Natural killer cell (primary cell): ENCODE measurements at regions not wholly inside any gene's neighbourhood (a gene's known extent, or its start where the extent isn't known, plus 50 kb on each side); places are given as distances from the start of the nearest gene placed in this dataset.

Source experiments
- ATAC-seq, 3 donors: fragments of 150-1000 bp in 2 of 3; fragments of 200-7000 bp in 1 of 3; cut with Tn5 transposase; 1 replicate in 1 of 3; 2 replicates in 2 of 3; pipeline ENCODE4 v1.10.0; 2021; ENCODE audit warnings: mild to moderate bottlenecking in 2 of 3, moderate library complexity in 2 of 3
- DNase-seq, 2 donors: peaks; one replicate each; pipeline versions ENCODE4 v3.0.0 to v3.0.0-alpha.2; 2013 to 2021; ENCODE audit warnings: mixed read lengths in 1 of 2
- H3K27ac ChIP-seq: one replicate; pipeline ENCODE4 v1.5.1; 2013; ENCODE audit warnings: mild to moderate bottlenecking, low read length
- H3K27me3 ChIP-seq: one replicate; pipeline ENCODE4 v1.6.1; 2013; ENCODE audit warnings: low read length; ENCODE audit not compliant: control insufficient read depth, insufficient read depth
- H3K36me3 ChIP-seq: one replicate; pipeline ENCODE4 v1.6.1; 2013; ENCODE audit warnings: low read length; ENCODE audit not compliant: control insufficient read depth, insufficient read depth
- H3K4me1 ChIP-seq: one replicate; pipeline ENCODE4 v1.6.1; 2013; ENCODE audit warnings: low read length; ENCODE audit not compliant: control insufficient read depth, insufficient read depth
- H3K4me3 ChIP-seq: one replicate; pipeline ENCODE4 v1.5.1; 2013; ENCODE audit warnings: low read length
- H3K9me3 ChIP-seq: one replicate; pipeline ENCODE4 v1.6.1; 2013; ENCODE audit warnings: low read length; ENCODE audit not compliant: control insufficient read depth, insufficient read depth
- H3K27ac Mint-ChIP-seq, 2 donors: one replicate each; pipeline ENCODE4 v1.8.0; 2022; ENCODE audit warnings: mild to moderate bottlenecking in 2 of 2, mixed read lengths in 2 of 2, moderate library complexity in 1 of 2
- H3K27me3 Mint-ChIP-seq, 2 donors: one replicate each; pipeline ENCODE4 v1.8.0; 2022; ENCODE audit warnings: low read depth in 2 of 2, mixed read lengths in 2 of 2
- H3K36me3 Mint-ChIP-seq: one replicate; pipeline ENCODE4 v1.8.0; 2022; ENCODE audit warnings: mixed read lengths
- H3K4me1 Mint-ChIP-seq, 2 donors: one replicate each; pipeline ENCODE4 v1.8.0; 2022; ENCODE audit warnings: mixed read lengths in 2 of 2
- H3K4me3 Mint-ChIP-seq: one replicate; pipeline ENCODE4 v1.8.0; 2022; ENCODE audit warnings: mild to moderate bottlenecking, moderate library complexity, mixed read lengths
- H3K9me3 Mint-ChIP-seq, 2 donors: one replicate each; pipeline ENCODE4 v1.8.0; 2022; ENCODE audit warnings: mixed read lengths in 2 of 2
- WGBS: methylation state at CpG from one replicate; pipeline ENCODE4 v1.1.7; 2013; ENCODE audit warnings: missing lambda C conversion rate; ENCODE audit not compliant: insufficient coverage; 5-methylcytosine and 5-hydroxymethylcytosine counted together
- intact Hi-C: fragments of 100-400 bp; cut with micrococcal nuclease; formaldehyde crosslinking; loops from one replicate; pipeline ENCODE4 v1.14.2; 2022
- TF ChIP-seq, protein P1 (sequence below): fragments of 200-600 bp; IDR thresholded peaks from one replicate; pipeline ENCODE4 v1.8.0; 2022; ENCODE audit warnings: antibody characterized with exemption

DNA sequence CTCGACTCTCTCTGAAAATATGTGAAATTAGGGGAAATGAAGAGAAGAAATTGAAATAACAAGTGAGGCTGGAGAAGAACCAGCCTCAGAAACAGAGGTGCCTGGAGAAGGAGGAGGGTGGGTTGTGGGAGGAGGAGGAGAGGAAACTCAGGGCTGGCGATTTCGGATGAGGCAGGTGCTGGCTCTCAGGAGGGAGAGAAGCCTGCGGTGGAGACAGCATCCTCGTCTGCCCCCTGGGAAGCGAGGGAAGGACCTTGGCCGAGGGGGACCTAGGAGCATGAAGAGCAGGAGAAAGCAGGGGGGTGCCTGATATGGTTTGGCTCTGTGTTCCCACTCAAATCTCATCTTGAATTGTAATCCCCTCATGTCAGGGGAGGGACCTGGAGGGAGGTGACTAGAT is 264.7 kb upstream of the TNRC6C start:
- Histone ChIP-seq H3K27ac (no peak overlapping the region), H3K9me3 (no peaks in the 10 kb centered on the region), H3K4me3 (no peak overlapping the region), H3K27me3 (no peaks in the 10 kb centered on the region), H3K36me3 (no peaks in the 10 kb centered on the region), H3K4me1 (peaks cover 16% of the 10 kb centered on the region)
- H3K27ac Mint-ChIP-seq = no peak overlapping the region
- intact Hi-C loops = no loop called here
- peaks cover 18% of the 10 kb centered on the region in 2 donors for H3K4me1 Mint-ChIP-seq
- no peak for ATAC-seq
- peaks cover 39 to 55% of the 10 kb centered on the region in 2 donors for H3K27me3 Mint-ChIP-seq
- WGBS = 84% methylated on average over 7 of the region's 7 CpGs
- no peak for DNase-seq
- H3K4me3 Mint-ChIP-seq = no peak overlapping the region
- no peaks in the 10 kb centered on the region for H3K9me3 Mint-ChIP-seq
- TF ChIP-seq, protein P1, sequence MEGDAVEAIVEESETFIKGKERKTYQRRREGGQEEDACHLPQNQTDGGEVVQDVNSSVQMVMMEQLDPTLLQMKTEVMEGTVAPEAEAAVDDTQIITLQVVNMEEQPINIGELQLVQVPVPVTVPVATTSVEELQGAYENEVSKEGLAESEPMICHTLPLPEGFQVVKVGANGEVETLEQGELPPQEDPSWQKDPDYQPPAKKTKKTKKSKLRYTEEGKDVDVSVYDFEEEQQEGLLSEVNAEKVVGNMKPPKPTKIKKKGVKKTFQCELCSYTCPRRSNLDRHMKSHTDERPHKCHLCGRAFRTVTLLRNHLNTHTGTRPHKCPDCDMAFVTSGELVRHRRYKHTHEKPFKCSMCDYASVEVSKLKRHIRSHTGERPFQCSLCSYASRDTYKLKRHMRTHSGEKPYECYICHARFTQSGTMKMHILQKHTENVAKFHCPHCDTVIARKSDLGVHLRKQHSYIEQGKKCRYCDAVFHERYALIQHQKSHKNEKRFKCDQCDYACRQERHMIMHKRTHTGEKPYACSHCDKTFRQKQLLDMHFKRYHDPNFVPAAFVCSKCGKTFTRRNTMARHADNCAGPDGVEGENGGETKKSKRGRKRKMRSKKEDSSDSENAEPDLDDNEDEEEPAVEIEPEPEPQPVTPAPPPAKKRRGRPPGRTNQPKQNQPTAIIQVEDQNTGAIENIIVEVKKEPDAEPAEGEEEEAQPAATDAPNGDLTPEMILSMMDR = no peak
- H3K36me3 Mint-ChIP-seq = no peaks in the 10 kb centered on the region

DNA sequence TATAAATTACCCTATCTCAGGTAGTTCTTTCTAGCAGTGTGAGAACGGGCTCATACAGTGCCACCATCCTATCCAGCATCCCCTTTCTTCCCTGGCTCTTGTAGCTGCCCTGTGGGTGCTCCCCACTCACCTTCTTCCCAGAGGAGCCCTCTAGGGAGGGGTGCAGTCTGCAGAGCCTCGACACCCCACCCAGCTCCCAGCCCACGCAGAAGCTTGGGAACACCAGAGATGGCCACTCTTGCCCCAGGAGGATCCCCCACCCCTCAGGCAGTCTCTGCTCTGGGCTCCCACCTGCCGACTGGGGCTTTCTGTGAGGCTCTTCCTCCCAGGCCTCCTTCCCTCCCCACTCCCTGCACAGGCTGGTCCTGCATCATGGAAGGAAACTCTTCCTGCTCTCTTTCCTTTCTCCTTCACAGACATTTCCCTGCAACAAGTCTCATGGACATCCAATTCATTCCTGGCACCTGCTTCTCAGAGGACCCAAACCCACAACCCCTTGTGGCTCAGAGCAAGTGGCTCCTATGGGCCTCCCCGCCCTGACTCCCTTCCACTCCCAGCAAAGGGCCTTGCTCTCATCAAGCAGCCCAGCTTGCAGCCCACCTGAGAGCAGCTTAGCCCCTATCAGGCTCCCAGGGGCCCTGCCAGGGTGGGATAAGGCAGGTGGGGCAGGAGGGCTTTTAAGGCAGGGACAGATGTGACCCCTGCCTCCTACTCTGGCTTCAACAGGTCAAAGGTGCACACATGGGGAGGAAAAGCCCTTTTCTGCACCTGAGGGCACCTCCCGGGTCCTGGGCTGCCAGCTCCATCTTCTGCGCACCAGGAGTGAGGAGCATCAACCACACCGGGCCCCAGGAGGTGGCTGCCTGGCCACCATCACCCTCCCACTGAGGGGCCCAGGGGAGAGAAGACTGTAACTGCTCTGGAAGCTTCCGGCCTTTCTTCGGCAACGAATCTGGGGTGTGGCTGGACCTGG is 263.8 kb upstream of the TNRC6C start:
- no peak overlapping the region for H3K27ac ChIP-seq
- no peaks in the 10 kb centered on the region for H3K36me3 Mint-ChIP-seq
- TF ChIP-seq, protein P1 = no peak
- H3K4me1 ChIP-seq = peaks cover 16% of the 10 kb centered on the region
- H3K27me3 Mint-ChIP-seq = peaks cover 41 to 60% of the 10 kb centered on the region in 2 donors
- H3K36me3 ChIP-seq = no peaks in the 10 kb centered on the region
- intact Hi-C loops = no loop called here
- H3K9me3 ChIP-seq = no peaks in the 10 kb centered on the region
- WGBS = 90% methylated on average over 11 of the region's 11 CpGs
- no peak overlapping the region for H3K4me3 ChIP-seq
- H3K4me3 Mint-ChIP-seq = no peak overlapping the region
- peaks cover 18% of the 10 kb centered on the region in 2 donors for H3K4me1 Mint-ChIP-seq
- ATAC-seq (no peak), DNase-seq (no peak)
- no peaks in the 10 kb centered on the region for H3K27me3 ChIP-seq
- H3K27ac Mint-ChIP-seq = no peak overlapping the region
- H3K9me3 Mint-ChIP-seq = no peaks in the 10 kb centered on the region

DNA sequence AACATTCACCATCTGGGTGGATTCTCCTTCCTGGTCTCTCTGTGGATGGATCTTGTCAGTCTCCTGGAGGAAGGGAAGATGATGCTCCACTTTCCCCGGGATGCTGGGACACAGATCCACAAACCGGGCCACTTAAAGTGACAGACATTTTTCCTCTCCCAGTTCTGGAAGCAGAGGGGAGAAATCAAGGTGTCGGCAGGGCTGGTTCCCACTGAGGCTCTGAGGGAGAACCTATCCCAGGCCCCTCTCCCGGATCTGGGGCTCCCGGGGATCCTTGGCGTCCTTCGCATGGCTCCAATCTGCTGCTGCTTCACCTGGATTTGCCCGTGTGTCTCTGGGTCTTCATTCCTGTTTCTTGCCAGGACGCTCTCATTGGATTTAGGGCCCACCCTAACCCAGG is 263.1 kb upstream of the TNRC6C start:
- WGBS = 96% methylated on average over 9 of the region's 9 CpGs
- Histone ChIP-seq H3K4me3 (no peak overlapping the region), H3K27me3 (no peaks in the 10 kb centered on the region), H3K4me1 (peaks cover 12% of the 10 kb centered on the region), H3K36me3 (no peaks in the 10 kb centered on the region), H3K27ac (no peak overlapping the region), H3K9me3 (no peaks in the 10 kb centered on the region)
- TF ChIP-seq, protein P1 = no peak
- no peak overlapping the region for H3K4me3 Mint-ChIP-seq
- no peak for ATAC-seq
- H3K9me3 Mint-ChIP-seq = no peaks in the 10 kb centered on the region
- H3K27me3 Mint-ChIP-seq = peaks cover 39 to 55% of the 10 kb centered on the region in 2 donors
- H3K27ac Mint-ChIP-seq = no peak overlapping the region
- H3K4me1 Mint-ChIP-seq = peaks cover 14% of the 10 kb centered on the region in 2 donors
- intact Hi-C loops = no loop called here
- no peak for DNase-seq
- H3K36me3 Mint-ChIP-seq = no peaks in the 10 kb centered on the region
